Erythroblast (primary cell): ENCODE measurements at regions not wholly inside any gene's neighbourhood (a gene's known extent, or its start where the extent isn't known, plus 50 kb on each side); places are given as distances from the start of the nearest gene placed in this dataset.

Source experiments
- GATA1 ChIP-seq: IDR thresholded peaks from 2 replicates; pipeline ENCODE4 v1.6.1; 2011; ENCODE audit warnings: low read depth, mild to moderate bottlenecking, control low read depth, low read length, moderate library complexity
- POLR2A ChIP-seq: IDR thresholded peaks from 2 replicates; pipeline ENCODE4 v1.6.1; 2011; ENCODE audit warnings: mild to moderate bottlenecking, low read length

DNA sequence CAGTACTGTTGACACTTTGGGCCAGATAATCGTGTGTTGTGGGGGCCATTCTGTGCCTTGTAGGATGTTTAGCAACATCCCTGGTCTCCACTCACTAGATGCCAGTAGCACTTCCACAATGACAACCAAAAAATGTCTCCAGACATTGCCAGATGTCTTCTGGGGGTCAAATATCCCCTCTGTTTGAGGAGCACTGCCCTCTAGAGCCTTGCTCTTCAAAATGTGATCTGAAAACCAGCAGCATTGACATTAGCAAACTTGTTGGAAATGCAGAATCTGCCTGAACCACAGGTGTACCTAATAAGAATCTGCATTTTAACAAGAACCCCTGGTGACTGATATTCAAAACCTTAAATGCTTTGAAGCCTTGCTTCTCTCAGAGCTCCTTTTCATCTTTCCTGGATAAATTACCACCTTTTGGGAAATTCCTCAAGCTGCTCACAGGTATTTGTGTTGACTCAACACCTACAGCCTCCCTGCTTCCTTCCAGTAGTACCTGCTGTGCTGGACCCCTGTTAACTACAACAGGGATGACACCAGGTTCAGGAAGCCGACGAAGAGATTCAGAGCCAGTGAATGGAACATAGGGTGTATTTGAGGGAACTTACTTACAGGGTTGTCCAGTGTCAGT lies 459.0 kb upstream of the NR3C2 start:
- TF ChIP-seq POLR2A (no peak), GATA1 (no peak)
